HG02798 (cell line): ENCODE measurements at regions not wholly inside any gene's neighbourhood (a gene's known extent, or its start where the extent isn't known, plus 50 kb on each side); places are given as distances from the start of the nearest gene placed in this dataset.
"Not testable (repeated sequence)": the region's sequence is repeated elsewhere in the genome, so short reads cannot be mapped to it uniquely, and the experiment has no call there.

Source experiments
- ATAC-seq: cut with Tn5 transposase; IDR thresholded peaks from one replicate; pipeline ENCODE4 v1.9.1; 2021; ENCODE audit warnings: mild to moderate bottlenecking; ENCODE audit not compliant: unreplicated experiment, poor library complexity

DNA sequence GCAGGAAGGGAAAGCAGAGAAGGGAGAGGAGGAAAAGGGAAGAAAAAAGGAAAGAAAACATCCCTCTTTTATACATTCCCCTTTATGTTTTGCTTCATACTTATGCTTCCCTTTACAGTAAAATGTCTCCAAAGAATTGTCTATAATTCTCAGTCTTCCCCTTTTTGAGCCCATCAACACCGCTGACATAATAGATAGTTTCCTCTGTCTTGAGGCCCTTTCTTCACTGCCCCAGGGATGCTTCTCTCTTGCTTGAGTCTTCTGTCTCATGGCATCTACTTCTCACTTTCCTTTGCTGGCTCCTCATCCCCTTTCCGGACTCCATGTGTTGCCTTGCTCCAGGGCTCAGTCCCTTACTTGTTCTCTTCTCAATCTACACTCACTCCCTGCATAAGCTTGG is 99.7 kb upstream of the DAZL start:
- no peak for ATAC-seq

DNA sequence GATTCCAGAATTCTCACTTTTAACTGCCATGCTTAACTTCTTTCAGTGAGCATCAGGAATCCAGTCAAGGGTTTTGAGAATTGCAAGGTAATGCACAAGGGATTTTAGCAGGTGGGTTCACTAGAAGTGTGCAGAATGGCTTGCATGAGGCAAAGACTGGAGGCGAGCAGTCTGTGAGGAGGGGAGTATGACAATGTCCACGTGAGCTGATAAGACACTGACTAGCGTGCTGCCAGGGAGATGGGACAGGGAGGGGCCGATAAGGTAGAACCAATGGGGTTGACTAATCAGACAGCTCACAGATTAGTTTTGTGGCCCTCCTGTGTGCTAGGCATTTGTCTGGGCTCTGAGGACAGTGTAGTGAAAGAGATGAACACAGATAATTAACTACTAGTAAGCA is 102.0 kb upstream of the DAZL start:
- no peak for ATAC-seq

DNA sequence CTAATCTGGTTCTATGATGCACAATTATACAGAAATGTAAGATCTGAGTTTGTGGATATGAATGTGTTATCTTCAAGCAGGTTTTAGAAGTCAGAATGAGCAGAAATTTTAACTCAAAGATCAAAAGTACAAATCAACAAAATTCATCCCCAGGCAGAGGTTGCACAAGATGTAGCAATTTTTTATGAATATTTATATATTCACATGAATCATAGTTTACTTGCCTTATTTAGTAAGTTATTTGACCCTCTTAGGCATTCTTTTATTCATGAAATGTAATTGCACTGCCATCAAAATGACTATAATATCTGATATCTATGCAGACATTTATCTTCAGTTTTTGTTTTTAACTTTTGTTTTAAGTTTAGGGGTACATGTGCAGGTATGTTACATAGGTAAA is 103.1 kb upstream of the DAZL start:
- no peak for ATAC-seq

GRCh38 chr3:16711691-16712090 is 106.5 kb upstream of the DAZL start:
- ATAC-seq = not testable (repeated sequence)

DNA sequence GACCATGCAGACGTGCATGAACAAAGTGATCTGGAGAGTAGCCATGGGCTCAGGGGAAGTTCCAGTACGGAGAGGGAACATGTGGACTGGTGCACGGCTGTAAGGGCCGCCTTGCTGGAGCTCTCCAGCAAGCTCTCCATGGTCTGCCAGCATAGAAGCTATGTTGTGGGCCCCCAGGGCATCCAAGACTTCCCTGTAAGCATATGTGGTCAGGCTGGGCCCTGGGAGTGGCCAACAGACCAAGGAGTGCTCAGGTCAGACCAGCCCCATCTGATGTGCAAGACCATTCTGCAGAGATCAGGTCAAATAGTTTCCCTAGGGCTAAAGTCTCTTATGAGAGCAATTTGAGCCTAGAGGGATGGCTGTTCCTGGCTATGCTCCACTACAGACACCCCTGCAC is 110.1 kb upstream of the DAZL start:
- ATAC-seq = no peak

DNA sequence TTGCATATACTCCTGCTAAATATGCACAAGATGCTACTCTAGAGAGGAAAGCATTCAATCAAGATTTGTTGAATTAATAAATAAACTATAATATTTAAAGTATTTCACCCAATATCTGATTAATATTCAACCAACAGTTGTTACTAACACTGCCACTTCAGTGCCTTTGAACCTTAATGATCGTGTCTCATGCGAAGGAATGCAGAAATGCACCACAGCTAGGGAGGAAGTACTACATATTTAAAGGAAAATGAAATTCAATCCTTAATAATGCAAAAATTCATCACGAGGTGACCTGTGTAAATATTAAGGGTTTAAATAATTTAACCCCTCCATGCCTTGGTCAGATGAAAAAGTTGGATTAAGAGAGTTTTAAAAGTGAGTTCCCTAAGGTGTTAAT is 114.2 kb upstream of the DAZL start:
- ATAC-seq = no peak

GRCh38 chr3:16720367-16720940 is 115.2 kb upstream of the DAZL start:
- no peak for ATAC-seq

DNA sequence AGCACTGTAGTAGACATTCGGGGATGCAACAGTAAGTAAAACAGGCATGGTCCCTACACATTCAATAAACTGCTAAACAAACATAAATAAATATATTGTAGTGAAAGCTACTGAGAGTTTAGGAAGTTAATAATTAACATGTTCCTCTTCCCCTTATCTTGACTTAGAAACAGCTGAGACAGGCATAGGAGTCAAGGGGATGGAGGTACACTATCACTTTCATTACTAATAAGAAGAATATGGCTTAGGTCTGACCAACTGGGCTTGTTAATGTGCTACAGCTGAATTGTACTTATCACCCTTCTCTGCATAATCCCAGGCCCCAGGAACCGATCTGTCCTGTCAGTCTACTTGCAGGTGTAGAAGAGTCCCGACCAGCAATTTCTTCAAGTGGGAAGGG is 116.3 kb upstream of the DAZL start:
- ATAC-seq = no peak

- ATAC-seq = no peak
Observed at GRCh38 chr3:16723978-16724377, 118.8 kb upstream of the DAZL start.

DNA sequence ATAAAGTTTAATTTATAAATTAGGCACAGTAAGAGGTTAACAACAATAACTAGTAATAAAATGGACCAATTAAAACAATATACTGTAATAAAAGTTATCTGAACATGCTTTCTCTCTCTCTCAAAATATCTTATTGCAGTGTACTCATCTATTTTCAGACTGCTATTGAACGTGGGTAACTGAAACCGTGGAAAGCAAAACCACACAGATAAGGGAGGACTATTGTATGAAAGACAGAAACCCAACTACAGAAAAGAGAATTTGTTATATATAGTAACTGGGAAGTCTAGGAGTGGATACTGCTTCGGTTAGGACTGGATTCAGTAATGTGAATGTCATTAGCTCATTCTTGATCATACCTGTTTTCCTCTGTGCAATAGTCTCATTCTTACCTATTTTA is 119.3 kb upstream of the DAZL start:
- ATAC-seq = no peak

DNA sequence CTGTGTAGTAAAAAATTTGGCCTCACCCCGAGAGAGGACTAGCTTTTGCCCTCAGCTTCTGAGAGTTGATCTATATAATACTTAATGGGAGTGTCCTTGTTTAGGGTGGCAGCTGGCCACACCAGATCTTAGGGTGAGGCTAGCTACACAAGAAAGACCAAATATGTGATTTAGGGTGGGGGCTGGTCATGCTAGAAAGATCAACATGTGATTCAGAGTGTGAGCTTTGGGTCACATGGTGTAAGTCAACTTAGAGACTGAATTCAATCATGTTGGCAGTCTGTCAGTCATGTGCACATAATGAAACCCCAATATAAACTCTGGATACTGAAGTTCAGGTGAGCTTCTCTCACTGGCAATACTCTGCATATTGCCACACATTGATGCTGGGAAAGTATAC is 120.7 kb upstream of the DAZL start:
- ATAC-seq = no peak

- ATAC-seq = no peak
Observed at GRCh38 chr3:16728770-16729745, 123.8 kb upstream of the DAZL start.

DNA sequence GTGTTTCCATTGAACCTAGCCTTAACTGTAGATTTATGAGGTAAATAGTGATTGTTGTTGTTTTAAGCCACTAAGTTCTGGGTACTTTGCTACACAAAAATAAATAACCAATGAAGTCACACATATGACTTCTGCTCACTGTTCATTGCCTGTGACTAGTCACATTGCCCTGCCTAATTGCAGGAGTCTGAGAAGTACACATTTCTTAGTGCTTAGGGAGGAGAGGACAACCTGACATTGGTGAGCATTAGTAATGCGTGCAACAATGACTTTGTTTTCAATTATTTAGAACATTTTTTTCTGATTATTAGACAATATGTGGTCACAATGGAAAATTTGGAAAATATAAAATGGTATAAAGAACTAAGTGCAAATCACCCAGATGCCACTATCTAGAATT is 133.2 kb upstream of the DAZL start:
- ATAC-seq = no peak

GRCh38 chr3:16739541-16740105 is 134.4 kb upstream of the DAZL start:
- ATAC-seq = no peak

GRCh38 chr3:16740515-16740914 is 135.3 kb upstream of the DAZL start:
- ATAC-seq = no peak

GRCh38 chr3:16741103-16741758 is 136.0 kb upstream of the DAZL start:
- peak; percentile 50 for ATAC-seq

- peak; percentile 71 for ATAC-seq
Observed at GRCh38 chr3:16741890-16742289, 136.7 kb upstream of the DAZL start.

- no peak for ATAC-seq
Observed at GRCh38 chr3:16743276-16743675, 138.1 kb upstream of the DAZL start.

- ATAC-seq = no peak
Observed at GRCh38 chr3:16759227-16759903, 125.4 kb upstream of the PLCL2 start.

DNA sequence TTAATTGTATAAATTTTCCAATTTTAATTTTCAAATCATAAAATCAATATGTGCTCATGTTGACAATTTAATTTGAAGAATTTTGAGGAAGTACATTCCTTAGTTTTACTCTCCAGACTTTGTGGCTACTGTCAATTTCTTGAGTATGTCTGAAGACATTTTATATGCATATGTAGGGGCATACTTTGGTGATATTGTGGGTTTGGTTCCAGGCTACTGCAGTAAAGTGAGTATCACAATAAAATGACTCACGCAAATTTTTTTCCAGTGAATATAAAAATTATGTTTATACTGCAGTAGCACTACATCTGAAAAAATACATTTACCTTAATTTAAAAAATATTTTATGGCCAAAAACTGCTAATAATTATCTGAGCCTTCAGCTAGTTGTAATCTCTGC is 123.2 kb upstream of the PLCL2 start:
- no peak for ATAC-seq
